H9 (cell line): ENCODE measurements at regions not wholly inside any gene's neighbourhood (a gene's known extent, or its start where the extent isn't known, plus 50 kb on each side); places are given as distances from the start of the nearest gene placed in this dataset.

Experiments used
- DNase-seq: peaks from one replicate; pipeline ENCODE4 v3.0.0-alpha.2; 2017
- H2AFZ ChIP-seq: one replicate; pipeline ENCODE4 v1.6.1; 2013; ENCODE audit warnings: mild to moderate bottlenecking, low read length, control low read depth, moderate library complexity
- H2AK5ac ChIP-seq: 2 replicates; pipeline ENCODE4 v1.6.1; 2013; ENCODE audit warnings: low read length, control low read depth, mixed read lengths; ENCODE audit not compliant: insufficient read length
- H2BK120ac ChIP-seq: one replicate; pipeline ENCODE4 v1.6.1; 2013; ENCODE audit warnings: low read depth, mild to moderate bottlenecking, low read length, control low read depth, inconsistent platforms; ENCODE audit not compliant: poor library complexity, severe bottlenecking
- H2BK12ac ChIP-seq: 2 replicates; pipeline ENCODE4 v1.6.1; 2013; ENCODE audit warnings: low read length, control low read depth, mixed read lengths, low read depth; ENCODE audit not compliant: insufficient read length
- H2BK15ac ChIP-seq: 2 replicates; pipeline ENCODE4 v1.6.1; 2013; ENCODE audit warnings: low read depth, low read length, control low read depth
- H2BK20ac ChIP-seq: one replicate; pipeline ENCODE4 v1.6.1; 2013; ENCODE audit warnings: low read depth, mild to moderate bottlenecking, low read length, control low read depth, inconsistent platforms; ENCODE audit not compliant: poor library complexity, severe bottlenecking
- H2BK5ac ChIP-seq: 2 replicates; pipeline ENCODE4 v1.6.1; 2013; ENCODE audit warnings: low read length, control low read depth, mixed read lengths; ENCODE audit not compliant: insufficient read length
- H3K14ac ChIP-seq: 2 replicates; pipeline ENCODE4 v1.6.1; 2013; ENCODE audit warnings: low read length, control low read depth; ENCODE audit not compliant: insufficient read depth
- H3K18ac ChIP-seq: 2 replicates; pipeline ENCODE4 v1.6.1; 2013; ENCODE audit warnings: low read depth, mild to moderate bottlenecking, mixed read lengths, low read length, control low read depth; ENCODE audit not compliant: insufficient read length
- H3K23ac ChIP-seq: 2 replicates; pipeline ENCODE4 v1.6.1; 2013; ENCODE audit warnings: low read length, control low read depth, mixed read lengths, low read depth; ENCODE audit not compliant: insufficient read length
- H3K23me2 ChIP-seq: 2 replicates; pipeline ENCODE4 v1.6.1; 2013; ENCODE audit warnings: low read depth, mild to moderate bottlenecking, mixed read lengths, low read length, control low read depth; ENCODE audit not compliant: insufficient read length, poor library complexity, severe bottlenecking
- H3K27ac ChIP-seq: 2 replicates; pipeline ENCODE4 v1.5.1; 2013; ENCODE audit warnings: low read length, control low read depth, mixed read lengths, low read depth; ENCODE audit not compliant: insufficient read length
- H3K27me3 ChIP-seq: 2 replicates; pipeline ENCODE4 v1.6.1; 2013; ENCODE audit warnings: low read length, control low read depth, inconsistent platforms; ENCODE audit not compliant: insufficient read depth
- H3K4ac ChIP-seq: 2 replicates; pipeline ENCODE4 v1.6.1; 2013; ENCODE audit warnings: low read depth, mild to moderate bottlenecking, control low read depth, inconsistent platforms, low read length, moderate library complexity
- H3K4me1 ChIP-seq: 2 replicates; pipeline ENCODE4 v1.6.1; 2013; ENCODE audit warnings: low read length, control low read depth, inconsistent platforms; ENCODE audit not compliant: insufficient read depth
- H3K4me2 ChIP-seq: 2 replicates; pipeline ENCODE4 v1.6.1; 2013; ENCODE audit warnings: low read length, control low read depth, mixed read lengths; ENCODE audit not compliant: insufficient read length, insufficient read depth
- H3K56ac ChIP-seq: 2 replicates; pipeline ENCODE4 v1.6.1; 2013; ENCODE audit warnings: low read depth, mild to moderate bottlenecking, mixed read lengths, low read length, control low read depth; ENCODE audit not compliant: insufficient read length
- H3K79me1 ChIP-seq: 2 replicates; pipeline ENCODE4 v1.6.1; 2013; ENCODE audit warnings: low read depth, mild to moderate bottlenecking, moderate library complexity, low read length, control low read depth, inconsistent platforms; ENCODE audit not compliant: insufficient read depth, poor library complexity, severe bottlenecking
- H3K79me2 ChIP-seq: 2 replicates; pipeline ENCODE4 v1.6.1; 2013; ENCODE audit warnings: low read length, control low read depth, inconsistent platforms; ENCODE audit not compliant: insufficient read depth
- H3K9ac ChIP-seq: 2 replicates; pipeline ENCODE4 v1.6.1; 2013; ENCODE audit warnings: low read length, control low read depth, mixed read lengths; ENCODE audit not compliant: insufficient read length; ENCODE audit errors: extremely low read depth
- H3K9me3 ChIP-seq: one replicate; pipeline ENCODE4 v1.6.1; 2013; ENCODE audit warnings: low read depth, low read length, inconsistent platforms; ENCODE audit not compliant: control insufficient read depth
- H3T11ph ChIP-seq: one replicate; pipeline ENCODE4 v1.6.1; 2013; ENCODE audit warnings: mild to moderate bottlenecking, low read length, control low read depth, inconsistent platforms
- H4K20me1 ChIP-seq: one replicate; pipeline ENCODE4 v1.6.1; 2013; ENCODE audit not compliant: control insufficient read depth, insufficient read length, insufficient read depth
- H4K5ac ChIP-seq: 2 replicates; pipeline ENCODE4 v1.6.1; 2013; ENCODE audit warnings: low read depth, mild to moderate bottlenecking, mixed read lengths, low read length, control low read depth; ENCODE audit not compliant: insufficient read length
- H4K8ac ChIP-seq: replicated peaks from 2 replicates; pipeline ENCODE4 v1.6.1; 2013; ENCODE audit warnings: low read length, control low read depth, mixed read lengths, low read depth; ENCODE audit not compliant: insufficient read length
- H4K91ac ChIP-seq: 2 replicates; pipeline ENCODE4 v1.6.1; 2013; ENCODE audit warnings: low read depth, mild to moderate bottlenecking, moderate library complexity, mixed read lengths, low read length, control low read depth; ENCODE audit not compliant: insufficient read length
- H3K27ac Mint-ChIP-seq, 3 experiments: 2 replicates in 2 of 3; 3 replicates in 1 of 3; pipeline ENCODE4 v1.8.0; 2020 to 2021; ENCODE audit warnings: mixed read lengths in 3 of 3, mild to moderate bottlenecking in 1 of 3, moderate library complexity in 1 of 3
- H3K27me3 Mint-ChIP-seq: 2 replicates; pipeline ENCODE4 v1.8.0; 2021; ENCODE audit warnings: low read depth, mild to moderate bottlenecking, moderate library complexity, mixed read lengths
- H3K36me3 Mint-ChIP-seq, 3 experiments: 2 replicates in 2 of 3; 3 replicates in 1 of 3; pipeline ENCODE4 v1.8.0; 2020 to 2021; ENCODE audit warnings: low read depth in 3 of 3, mixed read lengths in 3 of 3; ENCODE audit not compliant: insufficient read depth in 1 of 3
- H3K4me1 Mint-ChIP-seq, 2 experiments: 2 replicates each; pipeline ENCODE4 v1.8.0; 2020; ENCODE audit warnings: mixed read lengths in 2 of 2
- H3K4me3 Mint-ChIP-seq, 2 experiments: 2 replicates in 1 of 2; 3 replicates in 1 of 2; pipeline ENCODE4 v1.8.0; 2020 to 2021; ENCODE audit warnings: mild to moderate bottlenecking in 2 of 2, mixed read lengths in 2 of 2, moderate library complexity in 1 of 2
- H3K9me3 Mint-ChIP-seq, 2 experiments: 2 replicates in 1 of 2; 3 replicates in 1 of 2; pipeline ENCODE4 v1.8.0; 2020; ENCODE audit warnings: mild to moderate bottlenecking in 2 of 2, mixed read lengths in 2 of 2, moderate library complexity in 1 of 2
- CTCF ChIP-seq: fragments of 200-600 bp; sonication (generic); conservative IDR thresholded peaks from 3 replicates; pipeline ENCODE4 v1.8.0; 2021; ENCODE audit warnings: antibody characterized with exemption, mild to moderate bottlenecking
- WGBS: extraction: QIAGEN DNeasy Blood & Tissue Kit; methylation state at CpG from one replicate; pipeline ENCODE4 v1.1.7; 2013; ENCODE audit warnings: missing lambda C conversion rate, low lambda C conversion rate, mixed read lengths; ENCODE audit not compliant: insufficient read length; ENCODE audit errors: extremely low coverage; 5-methylcytosine and 5-hydroxymethylcytosine counted together

GRCh38 chr13:40152922-40153321 is 497.5 kb downstream of the COG6 start:
- H2BK120ac ChIP-seq, result no peak overlapping the region
- no peaks in the 10 kb centered on the region for H3K27me3 Mint-ChIP-seq
- TF ChIP-seq CTCF, result no peak
- H3K9ac ChIP-seq, result no peak overlapping the region
- DNase-seq, result no peak
- no peaks in the 10 kb centered on the region; the same call in 1 of the 2 replicates for H3K4me1 ChIP-seq
- H3K4ac ChIP-seq, result no peak overlapping the region
- no peak overlapping the region for H4K8ac ChIP-seq
- H3K27ac Mint-ChIP-seq, result no peak overlapping the region
- H4K20me1 ChIP-seq, result no peaks in the 10 kb centered on the region
- no peak overlapping the region for H3K27ac ChIP-seq
- H4K91ac ChIP-seq, result no peak overlapping the region
- no peak overlapping the region for H2BK12ac ChIP-seq
- H3K9me3 Mint-ChIP-seq, result no peaks in the 10 kb centered on the region
- no peak overlapping the region for H3K23ac ChIP-seq
- H3K4me1 Mint-ChIP-seq, result peaks cover 17 to 20% of the 10 kb centered on the region in 2 experiments
- no peaks in the 10 kb centered on the region for H3K27me3 ChIP-seq
- no peak overlapping the region for H3K18ac ChIP-seq
- H3K23me2 ChIP-seq, result no peaks in the 10 kb centered on the region
- no peak overlapping the region for H2AK5ac ChIP-seq
- H2AFZ ChIP-seq, result no peak overlapping the region
- no peaks in the 10 kb centered on the region for H3K36me3 Mint-ChIP-seq
- no peak overlapping the region for H2BK20ac ChIP-seq
- no CpG with 5 or more reads among the region's 4 CpGs for WGBS
- no peak overlapping the region for H3K4me3 Mint-ChIP-seq
- H3K56ac ChIP-seq, result no peak overlapping the region
- H3K79me2 ChIP-seq, result no peaks in the 10 kb centered on the region
- no peak overlapping the region for H4K5ac ChIP-seq
- H3K9me3 ChIP-seq, result no peaks in the 10 kb centered on the region
- H3T11ph ChIP-seq, result no peak overlapping the region
- H3K4me2 ChIP-seq, result no peak overlapping the region
- no peak overlapping the region for H3K14ac ChIP-seq
- no peak overlapping the region for H2BK15ac ChIP-seq
- no peak overlapping the region for H2BK5ac ChIP-seq
- no peaks in the 10 kb centered on the region for H3K79me1 ChIP-seq
